MM.1S (cell line): ENCODE measurements at regions not wholly inside any gene's neighbourhood (a gene's known extent, or its start where the extent isn't known, plus 50 kb on each side); places are given as distances from the start of the nearest gene placed in this dataset.

ENCODE experiments used
- EZH2 ChIP-seq: fragments of 300-600 bp; sonication (generic); optimal IDR thresholded peaks from 2 replicates; pipeline ENCODE3; 2017; ENCODE audit warnings: low read depth, mild to moderate bottlenecking, antibody characterized with exemption, low read length, mixed read lengths
- TF ChIP-seq, protein P1 (sequence below): fragments of 300-600 bp; sonication (generic); IDR thresholded peaks from 2 replicates; pipeline ENCODE4 v1.5.1; 2016; ENCODE audit warnings: antibody characterized with exemption, low read length, mixed read lengths

DNA sequence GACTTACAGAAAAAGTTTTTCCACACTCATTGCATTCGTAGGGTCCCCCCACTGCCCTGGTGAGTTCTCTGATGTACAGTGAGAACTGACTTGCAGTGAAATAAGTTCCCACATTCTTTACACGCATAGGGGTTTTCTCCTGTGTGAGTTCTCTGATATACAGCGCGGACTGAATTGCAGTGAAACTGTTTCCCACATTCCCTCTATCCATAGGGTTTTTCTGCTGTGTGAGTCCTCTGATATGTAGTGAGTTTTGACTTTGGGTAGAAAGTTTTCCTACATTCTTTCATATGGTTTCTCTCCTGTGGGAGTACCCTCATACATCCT lies 147.0 kb downstream of the GLRX3 start:
- TF ChIP-seq, protein P1, sequence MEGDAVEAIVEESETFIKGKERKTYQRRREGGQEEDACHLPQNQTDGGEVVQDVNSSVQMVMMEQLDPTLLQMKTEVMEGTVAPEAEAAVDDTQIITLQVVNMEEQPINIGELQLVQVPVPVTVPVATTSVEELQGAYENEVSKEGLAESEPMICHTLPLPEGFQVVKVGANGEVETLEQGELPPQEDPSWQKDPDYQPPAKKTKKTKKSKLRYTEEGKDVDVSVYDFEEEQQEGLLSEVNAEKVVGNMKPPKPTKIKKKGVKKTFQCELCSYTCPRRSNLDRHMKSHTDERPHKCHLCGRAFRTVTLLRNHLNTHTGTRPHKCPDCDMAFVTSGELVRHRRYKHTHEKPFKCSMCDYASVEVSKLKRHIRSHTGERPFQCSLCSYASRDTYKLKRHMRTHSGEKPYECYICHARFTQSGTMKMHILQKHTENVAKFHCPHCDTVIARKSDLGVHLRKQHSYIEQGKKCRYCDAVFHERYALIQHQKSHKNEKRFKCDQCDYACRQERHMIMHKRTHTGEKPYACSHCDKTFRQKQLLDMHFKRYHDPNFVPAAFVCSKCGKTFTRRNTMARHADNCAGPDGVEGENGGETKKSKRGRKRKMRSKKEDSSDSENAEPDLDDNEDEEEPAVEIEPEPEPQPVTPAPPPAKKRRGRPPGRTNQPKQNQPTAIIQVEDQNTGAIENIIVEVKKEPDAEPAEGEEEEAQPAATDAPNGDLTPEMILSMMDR: no peak
- TF ChIP-seq EZH2: no peak
